HepG2 (cell line): ENCODE measurements at regions not wholly inside any gene's neighbourhood (a gene's known extent, or its start where the extent isn't known, plus 50 kb on each side); places are given as distances from the start of the nearest gene placed in this dataset.

Experiments
- ATAC-seq: fragments of 200-7000 bp; cut with Tn5 transposase; 3 replicates; pipeline ENCODE4 v1.9.1; 2020; ENCODE audit warnings: mild to moderate bottlenecking, moderate library complexity
- BruUV-seq: library from RNA; stranded (reverse); fragments of 400-500 nt; replicated peaks from 2 replicates; lab custom pipeline; 2021; lab: Mats Ljungman, UMichigan
- CTCF ChIA-PET: fragments of 300-600 bp; formaldehyde crosslinking; extraction: SDS; loops from one replicate; lab custom pipeline; 2021; ENCODE audit warnings: low total read pairs, inconsistent platforms, low intra/inter-chr PET ratio; lab: Yijun Ruan, JAX
- POLR2A ChIA-PET: fragments of 350-600 bp; sonication (Branson Sonifier 250); formaldehyde crosslinking; loops from one replicate; lab custom pipeline; 2020; ENCODE audit warnings: antibody characterized with exemption, inconsistent platforms; lab: Yijun Ruan, JAX
- DNase-seq: peaks from one replicate; pipeline ENCODE4 v3.0.0-alpha.2; 2015; ENCODE audit warnings: low spot score
- FAIRE-seq: peaks from 3 replicates; lab custom pipeline; 2011; peaks lifted over from hg19 to GRCh38; lab: Jason Lieb, UNC
- H2AFZ ChIP-seq: one replicate; pipeline ENCODE4 v1.6.1; 2011; ENCODE audit warnings: low read length, inconsistent platforms
- H3K27ac ChIP-seq: fragments of 300-600 bp; 3 replicates; pipeline ENCODE4 v1.8.0; 2011; ENCODE audit warnings: mixed run types, mild to moderate bottlenecking, mixed read lengths, low read length, inconsistent platforms; ENCODE audit not compliant: insufficient read depth; ENCODE audit errors: extremely low read length
- H3K27me3 ChIP-seq, 2 experiments: fragments of 200-600 bp in 1 of 2; 2 replicates in 1 of 2; 3 replicates in 1 of 2; pipeline versions ENCODE4 v1.6.0 to v1.8.0; 2011; ENCODE audit warnings: low read length in 2 of 2, mild to moderate bottlenecking in 2 of 2, moderate library complexity in 2 of 2, inconsistent platforms in 1 of 2; ENCODE audit not compliant: insufficient read depth in 2 of 2, control insufficient read depth in 1 of 2
- H3K36me3 ChIP-seq, 2 experiments: fragments of 200-600 bp in 1 of 2; replicated peaks in 1 of 2; 2 replicates in 1 of 2; 3 replicates in 1 of 2; pipeline versions ENCODE4 v1.5.1 to v1.8.0; 2011; ENCODE audit warnings: low read length in 2 of 2, inconsistent platforms in 1 of 2; ENCODE audit not compliant: insufficient read depth in 2 of 2, control insufficient read depth in 1 of 2
- H3K4me1 ChIP-seq: 2 replicates; pipeline ENCODE4 v1.5.1; 2012; ENCODE audit warnings: low read length, inconsistent platforms; ENCODE audit not compliant: insufficient read depth
- H3K4me2 ChIP-seq: 2 replicates; pipeline ENCODE4 v1.6.0; 2011; ENCODE audit warnings: low read depth, low read length, inconsistent platforms
- H3K4me3 ChIP-seq, 3 experiments: fragments of 200-600 bp in 1 of 3; sonication (generic), shearing (Covaris generic) in 1 of 3; replicated peaks in 1 of 3; 2 replicates each; pipeline ENCODE4 v1.5.1; 2011 to 2016; ENCODE audit warnings: low read length in 3 of 3, inconsistent platforms in 2 of 3, low read depth in 2 of 3, mild to moderate bottlenecking in 2 of 3, control low read depth in 1 of 3, mixed read lengths in 1 of 3; ENCODE audit not compliant: insufficient read depth in 1 of 3
- H3K79me2 ChIP-seq: one replicate; pipeline ENCODE4 v1.6.1; 2011; ENCODE audit warnings: low read length, inconsistent platforms; ENCODE audit not compliant: insufficient read depth
- H3K9ac ChIP-seq: 2 replicates; pipeline ENCODE4 v1.6.0; 2011; ENCODE audit warnings: mild to moderate bottlenecking, low read depth, low read length, inconsistent platforms; ENCODE audit not compliant: insufficient read depth
- H3K9me3 ChIP-seq: 2 replicates; pipeline ENCODE4 v1.5.1; 2012; ENCODE audit warnings: mild to moderate bottlenecking, low read length
- H4K20me1 ChIP-seq: 2 replicates; pipeline ENCODE4 v1.6.0; 2011; ENCODE audit warnings: inconsistent platforms, mild to moderate bottlenecking, low read length, moderate library complexity; ENCODE audit not compliant: insufficient read depth
- ZKSCAN8 ChIP-seq: IDR thresholded peaks from 2 replicates; pipeline ENCODE4 v1.6.1; 2016; ENCODE audit warnings: borderline replicate concordance, missing genetic modification reagents, missing compliant biosample characterization
- ZNF17 ChIP-seq: sonication (generic); formaldehyde crosslinking; IDR thresholded peaks from 2 replicates; pipeline ENCODE4 v1.5.0; 2020; ENCODE audit warnings: mild to moderate bottlenecking, missing genetic modification reagents
- ZNF282 ChIP-seq: fragments of 450-650 bp; IDR thresholded peaks from 2 replicates; pipeline ENCODE4 v1.6.1; 2018; ENCODE audit not compliant: partially characterized antibody
- ZNF773 ChIP-seq: sonication (generic); formaldehyde crosslinking; IDR thresholded peaks from 2 replicates; pipeline ENCODE4 v1.4.0; 2020; ENCODE audit warnings: missing genetic modification reagents, borderline replicate concordance
- WGBS: methylation state at CpG from one replicate; pipeline ENCODE4 v1.1.6; 2017; ENCODE audit warnings: low lambda C conversion rate; 5-methylcytosine and 5-hydroxymethylcytosine counted together
- in situ Hi-C: cut with HindIII; loops from 2 replicates; pipeline ENCODE4 v1.10.0; 2017; ENCODE audit warnings: low pct_unique_long_range_greater_than_20kb; ENCODE audit not compliant: extremely low pct_ligation_motif_present
- intact Hi-C: fragments of 100-400 bp; cut with micrococcal nuclease; formaldehyde crosslinking; loops from one replicate; pipeline ENCODE4 v1.10.0; 2022; ENCODE audit not compliant: unreplicated experiment
- TF ChIP-seq, protein P1 (sequence below): sonication (generic); formaldehyde crosslinking; conservative IDR thresholded peaks from 2 replicates; pipeline ENCODE4 v1.8.1; 2023; ENCODE audit warnings: missing genetic modification reagents
- TF ChIP-seq, protein P2 (sequence below): sonication (generic); formaldehyde crosslinking; IDR thresholded peaks from 2 replicates; pipeline ENCODE4 v1.9.0; 2022; ENCODE audit warnings: missing genetic modification reagents, mild to moderate bottlenecking, borderline replicate concordance

DNA sequence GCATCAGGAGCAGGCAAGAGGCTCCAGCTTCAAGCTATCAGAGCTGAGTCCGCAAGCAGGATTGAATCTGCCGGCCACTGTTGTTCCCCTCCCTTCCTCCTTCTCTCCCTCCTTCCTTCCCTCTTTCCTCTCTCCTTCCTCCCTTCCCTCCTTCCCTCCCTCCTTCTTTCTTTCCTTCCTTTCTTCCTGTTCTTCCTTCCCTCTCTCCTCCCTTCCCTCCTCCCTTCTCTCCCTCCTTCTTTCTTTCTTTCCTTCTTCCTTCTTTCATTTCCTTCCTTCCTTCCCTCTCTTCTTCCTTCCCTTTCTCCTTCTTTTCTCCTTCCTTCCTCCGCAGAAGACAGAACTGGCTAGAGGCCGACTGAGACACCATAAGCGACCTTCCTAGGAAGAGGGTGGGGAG, 534.0 kb downstream of the NPHP4 start:
- Histone ChIP-seq H3K4me2 (no peak overlapping the region), H3K4me3 (no peak overlapping the region), H2AFZ (no peak overlapping the region), H3K27ac (no peak overlapping the region), H3K4me1 (no peaks in the 10 kb centered on the region), H3K9me3 (no peaks in the 10 kb centered on the region; the same call in 1 of the 2 replicates), H4K20me1 (no peaks in the 10 kb centered on the region), H3K36me3 (no peaks in the 10 kb centered on the region), H3K9ac (no peak overlapping the region), H3K27me3 (peaks cover 1 to 19% of the 10 kb centered on the region in 2 experiments; a peak in 3 of 5 replicates), H3K79me2 (no peaks in the 10 kb centered on the region)
- ATAC-seq: no peak
- FAIRE-seq: no peak
- POLR2A ChIA-PET: no interaction called here
- TF ChIP-seq ZNF17 (CRISPR knock-in tag) (no peak), ZNF773 (CRISPR knock-in tag) (no peak), ZKSCAN8 (CRISPR knock-in tag) (no peak), ZNF282 (no peak)
- TF ChIP-seq, protein P1, sequence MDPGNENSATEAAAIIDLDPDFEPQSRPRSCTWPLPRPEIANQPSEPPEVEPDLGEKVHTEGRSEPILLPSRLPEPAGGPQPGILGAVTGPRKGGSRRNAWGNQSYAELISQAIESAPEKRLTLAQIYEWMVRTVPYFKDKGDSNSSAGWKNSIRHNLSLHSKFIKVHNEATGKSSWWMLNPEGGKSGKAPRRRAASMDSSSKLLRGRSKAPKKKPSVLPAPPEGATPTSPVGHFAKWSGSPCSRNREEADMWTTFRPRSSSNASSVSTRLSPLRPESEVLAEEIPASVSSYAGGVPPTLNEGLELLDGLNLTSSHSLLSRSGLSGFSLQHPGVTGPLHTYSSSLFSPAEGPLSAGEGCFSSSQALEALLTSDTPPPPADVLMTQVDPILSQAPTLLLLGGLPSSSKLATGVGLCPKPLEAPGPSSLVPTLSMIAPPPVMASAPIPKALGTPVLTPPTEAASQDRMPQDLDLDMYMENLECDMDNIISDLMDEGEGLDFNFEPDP (CRISPR knock-in tag): no peak
- TF ChIP-seq, protein P2, sequence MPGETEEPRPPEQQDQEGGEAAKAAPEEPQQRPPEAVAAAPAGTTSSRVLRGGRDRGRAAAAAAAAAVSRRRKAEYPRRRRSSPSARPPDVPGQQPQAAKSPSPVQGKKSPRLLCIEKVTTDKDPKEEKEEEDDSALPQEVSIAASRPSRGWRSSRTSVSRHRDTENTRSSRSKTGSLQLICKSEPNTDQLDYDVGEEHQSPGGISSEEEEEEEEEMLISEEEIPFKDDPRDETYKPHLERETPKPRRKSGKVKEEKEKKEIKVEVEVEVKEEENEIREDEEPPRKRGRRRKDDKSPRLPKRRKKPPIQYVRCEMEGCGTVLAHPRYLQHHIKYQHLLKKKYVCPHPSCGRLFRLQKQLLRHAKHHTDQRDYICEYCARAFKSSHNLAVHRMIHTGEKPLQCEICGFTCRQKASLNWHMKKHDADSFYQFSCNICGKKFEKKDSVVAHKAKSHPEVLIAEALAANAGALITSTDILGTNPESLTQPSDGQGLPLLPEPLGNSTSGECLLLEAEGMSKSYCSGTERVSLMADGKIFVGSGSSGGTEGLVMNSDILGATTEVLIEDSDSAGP: no peak
- DNase-seq: no peak
- intact Hi-C loops: no loop called here
- CTCF ChIA-PET: no interaction called here
- WGBS: 21% methylated on average over 5 of the region's 5 CpGs
- in situ Hi-C loops: no loop called here
- no TSS peak for BruUV-seq
